HG03565 (cell line): ENCODE measurements at regions not wholly inside any gene's neighbourhood (a gene's known extent, or its start where the extent isn't known, plus 50 kb on each side); places are given as distances from the start of the nearest gene placed in this dataset.
"Not testable (repeated sequence)": the region's sequence is repeated elsewhere in the genome, so short reads cannot be mapped to it uniquely, and the experiment has no call there.

ENCODE experiments used
- ATAC-seq: cut with Tn5 transposase; IDR thresholded peaks from one replicate; pipeline ENCODE4 v1.9.1; 2021; ENCODE audit warnings: mild to moderate bottlenecking, moderate library complexity; ENCODE audit not compliant: unreplicated experiment

- ATAC-seq: not testable (repeated sequence)
Observed at GRCh38 chr17:64730023-64730422, 67.9 kb upstream of the SMURF2 start.

GRCh38 chr17:64729201-64729600, 67.1 kb upstream of the SMURF2 start:
- ATAC-seq: no peak

GRCh38 chr17:64728041-64728695, 66.1 kb upstream of the SMURF2 start:
- ATAC-seq: no peak

- ATAC-seq: not testable (repeated sequence)
Observed at GRCh38 chr17:64726025-64726424, 63.9 kb upstream of the SMURF2 start.

- ATAC-seq: not testable (repeated sequence)
Observed at GRCh38 chr17:64724246-64724645, 62.1 kb upstream of the SMURF2 start.

- ATAC-seq: no peak
Observed at GRCh38 chr17:64723781-64724180, 61.7 kb upstream of the SMURF2 start.

GRCh38 chr17:64721556-64721955, 59.4 kb upstream of the SMURF2 start:
- ATAC-seq: not testable (repeated sequence)

- not testable (repeated sequence) for ATAC-seq
Observed at GRCh38 chr17:64720253-64720652, 58.1 kb upstream of the SMURF2 start.

GRCh38 chr17:64719517-64719916, 57.4 kb upstream of the SMURF2 start:
- ATAC-seq: not testable (repeated sequence)

- not testable (repeated sequence) for ATAC-seq
Observed at GRCh38 chr17:64718816-64719215, 56.7 kb upstream of the SMURF2 start.

- ATAC-seq: no peak
Observed at GRCh38 chr17:64718058-64718457, 56.0 kb upstream of the SMURF2 start.

- ATAC-seq: not testable (repeated sequence)
Observed at GRCh38 chr17:64716496-64716895, 54.4 kb upstream of the SMURF2 start.

- ATAC-seq: not testable (repeated sequence)
Observed at GRCh38 chr17:64713786-64714185, 51.7 kb upstream of the SMURF2 start.

- ATAC-seq: peak; percentile 43
Observed at GRCh38 chr17:64712557-64713351, 50.6 kb upstream of the SMURF2 start.
